Fibroblast of mammary gland (primary cell): ENCODE measurements at regions not wholly inside any gene's neighbourhood (a gene's known extent, or its start where the extent isn't known, plus 50 kb on each side); places are given as distances from the start of the nearest gene placed in this dataset.

Experiments
- DNase-seq: peaks from one replicate; pipeline ENCODE4 v3.0.0-alpha.2; 2010; ENCODE audit warnings: low read depth
- H3K4me3 ChIP-seq: 2 replicates; pipeline ENCODE4 v1.5.1; 2011; ENCODE audit warnings: low read depth, mild to moderate bottlenecking, low read length, moderate library complexity; ENCODE audit not compliant: control insufficient read depth
- TF ChIP-seq, protein P1 (sequence below): conservative IDR thresholded peaks from 2 replicates; pipeline ENCODE4 v1.5.1; 2011; ENCODE audit warnings: low read depth, low read length, inconsistent platforms; ENCODE audit not compliant: control insufficient read depth, insufficient read depth

- no peak overlapping the region for H3K4me3 ChIP-seq
- TF ChIP-seq, protein P1, sequence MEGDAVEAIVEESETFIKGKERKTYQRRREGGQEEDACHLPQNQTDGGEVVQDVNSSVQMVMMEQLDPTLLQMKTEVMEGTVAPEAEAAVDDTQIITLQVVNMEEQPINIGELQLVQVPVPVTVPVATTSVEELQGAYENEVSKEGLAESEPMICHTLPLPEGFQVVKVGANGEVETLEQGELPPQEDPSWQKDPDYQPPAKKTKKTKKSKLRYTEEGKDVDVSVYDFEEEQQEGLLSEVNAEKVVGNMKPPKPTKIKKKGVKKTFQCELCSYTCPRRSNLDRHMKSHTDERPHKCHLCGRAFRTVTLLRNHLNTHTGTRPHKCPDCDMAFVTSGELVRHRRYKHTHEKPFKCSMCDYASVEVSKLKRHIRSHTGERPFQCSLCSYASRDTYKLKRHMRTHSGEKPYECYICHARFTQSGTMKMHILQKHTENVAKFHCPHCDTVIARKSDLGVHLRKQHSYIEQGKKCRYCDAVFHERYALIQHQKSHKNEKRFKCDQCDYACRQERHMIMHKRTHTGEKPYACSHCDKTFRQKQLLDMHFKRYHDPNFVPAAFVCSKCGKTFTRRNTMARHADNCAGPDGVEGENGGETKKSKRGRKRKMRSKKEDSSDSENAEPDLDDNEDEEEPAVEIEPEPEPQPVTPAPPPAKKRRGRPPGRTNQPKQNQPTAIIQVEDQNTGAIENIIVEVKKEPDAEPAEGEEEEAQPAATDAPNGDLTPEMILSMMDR = peak; percentile 79
- peak; percentile 59 for DNase-seq
Measured at GRCh38 chr11:119533921-119534736, 111.2 kb upstream of the THY1 start.

GRCh38 chr11:119533462-119533861 is 110.5 kb upstream of the THY1 start:
- no peak overlapping the region for H3K4me3 ChIP-seq
- no peak for DNase-seq
- TF ChIP-seq, protein P1 = no peak

GRCh38 chr11:119532551-119532950 is 109.6 kb upstream of the THY1 start:
- DNase-seq = no peak
- H3K4me3 ChIP-seq = no peak overlapping the region
- TF ChIP-seq, protein P1 = no peak

DNA sequence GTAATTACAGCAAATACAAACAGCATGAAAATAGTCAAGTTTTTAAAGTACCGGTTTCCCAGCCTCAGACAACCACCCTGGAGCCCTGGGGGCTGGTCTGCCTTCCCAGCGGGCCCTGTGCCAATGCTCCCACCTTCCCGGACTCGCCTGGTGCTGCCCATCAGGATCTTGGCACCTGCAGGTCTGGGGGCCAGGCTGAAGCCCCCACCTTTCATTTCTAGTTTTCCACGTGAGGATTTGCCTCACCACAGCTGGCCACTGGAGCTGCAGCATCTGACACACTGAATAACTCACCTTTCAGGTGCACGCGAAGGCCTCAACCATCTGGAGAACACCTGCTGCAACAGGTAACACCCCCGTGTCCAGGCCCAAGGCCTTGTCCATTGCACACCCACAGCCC is 108.7 kb upstream of the THY1 start:
- TF ChIP-seq, protein P1 = no peak
- no peak for DNase-seq
- H3K4me3 ChIP-seq = no peak overlapping the region

DNA sequence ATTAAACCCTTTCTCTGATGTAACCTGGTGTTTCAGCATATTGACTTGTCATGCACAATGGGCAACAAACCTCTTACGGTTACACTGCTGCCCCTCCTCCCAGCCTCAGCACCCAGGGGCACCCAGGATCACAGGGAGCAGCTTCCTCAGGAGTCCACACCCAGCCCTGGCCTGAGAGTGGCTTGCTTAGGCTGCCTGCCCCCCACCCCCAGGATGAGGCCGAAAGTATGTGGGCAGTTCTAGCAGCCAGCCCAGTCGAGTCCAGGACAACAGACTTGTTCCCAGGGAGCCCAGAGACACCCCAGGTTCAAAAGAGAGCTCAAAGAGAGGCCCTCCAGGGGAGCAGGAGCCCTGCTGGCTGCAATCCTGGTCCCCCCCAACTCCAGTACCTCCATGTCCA is 108.1 kb upstream of the THY1 start:
- TF ChIP-seq, protein P1 = no peak
- no peak overlapping the region for H3K4me3 ChIP-seq
- no peak for DNase-seq

- no peak for DNase-seq
- H3K4me3 ChIP-seq = no peak overlapping the region
- TF ChIP-seq, protein P1 = no peak
Measured at GRCh38 chr11:119530509-119530908, 107.5 kb upstream of the THY1 start.
